Esophagus (tissue), 2 donors: ENCODE measurements at regions not wholly inside any gene's neighbourhood (a gene's known extent, or its start where the extent isn't known, plus 50 kb on each side); places are given as distances from the start of the nearest gene placed in this dataset.
"Not testable (repeated sequence)": the region's sequence is repeated elsewhere in the genome, so short reads cannot be mapped to it uniquely, and the experiment has no call there.

Experiments used
- H3K27ac ChIP-seq, 2 donors: one replicate each; pipeline ENCODE4 v1.5.1; 2013; ENCODE audit warnings: low read depth in 2 of 2, mild to moderate bottlenecking in 2 of 2, inconsistent platforms in 1 of 2, low read length in 1 of 2, moderate library complexity in 1 of 2
- H3K27me3 ChIP-seq, 2 donors: one replicate each; pipeline ENCODE4 v1.6.1; 2013; ENCODE audit warnings: low read length in 2 of 2, control low read depth in 1 of 2, mild to moderate bottlenecking in 1 of 2; ENCODE audit not compliant: insufficient read depth in 2 of 2, control insufficient read depth in 1 of 2
- H3K36me3 ChIP-seq, 2 donors: one replicate each; pipeline ENCODE4 v1.6.1; 2013; ENCODE audit warnings: low read length in 1 of 2; ENCODE audit not compliant: control insufficient read depth in 2 of 2, insufficient read depth in 2 of 2
- H3K4me1 ChIP-seq, 2 donors: one replicate each; pipeline ENCODE4 v1.6.1; 2013; ENCODE audit warnings: low read length in 1 of 2; ENCODE audit not compliant: control insufficient read depth in 2 of 2, insufficient read depth in 2 of 2
- H3K4me3 ChIP-seq, 2 donors: one replicate each; pipeline ENCODE4 v1.5.1; 2013; ENCODE audit warnings: low read length in 2 of 2, mild to moderate bottlenecking in 2 of 2, low read depth in 1 of 2, moderate library complexity in 1 of 2
- H3K9me3 ChIP-seq, 2 donors: one replicate each; pipeline ENCODE4 v1.6.1; 2013; ENCODE audit warnings: mild to moderate bottlenecking in 2 of 2, low read depth in 1 of 2, low read length in 1 of 2, moderate library complexity in 1 of 2; ENCODE audit not compliant: control insufficient read depth in 2 of 2, insufficient read depth in 1 of 2
- WGBS, 2 donors: extraction: QIAGEN DNeasy Blood & Tissue Kit; methylation state at CpG; one replicate each; pipeline ENCODE4 v1.1.7; 2013; 5-methylcytosine and 5-hydroxymethylcytosine counted together
- donor health status: healthy with polysubstance abuse.
- donor health status: Bipolar disorder and iron deficiency.

DNA sequence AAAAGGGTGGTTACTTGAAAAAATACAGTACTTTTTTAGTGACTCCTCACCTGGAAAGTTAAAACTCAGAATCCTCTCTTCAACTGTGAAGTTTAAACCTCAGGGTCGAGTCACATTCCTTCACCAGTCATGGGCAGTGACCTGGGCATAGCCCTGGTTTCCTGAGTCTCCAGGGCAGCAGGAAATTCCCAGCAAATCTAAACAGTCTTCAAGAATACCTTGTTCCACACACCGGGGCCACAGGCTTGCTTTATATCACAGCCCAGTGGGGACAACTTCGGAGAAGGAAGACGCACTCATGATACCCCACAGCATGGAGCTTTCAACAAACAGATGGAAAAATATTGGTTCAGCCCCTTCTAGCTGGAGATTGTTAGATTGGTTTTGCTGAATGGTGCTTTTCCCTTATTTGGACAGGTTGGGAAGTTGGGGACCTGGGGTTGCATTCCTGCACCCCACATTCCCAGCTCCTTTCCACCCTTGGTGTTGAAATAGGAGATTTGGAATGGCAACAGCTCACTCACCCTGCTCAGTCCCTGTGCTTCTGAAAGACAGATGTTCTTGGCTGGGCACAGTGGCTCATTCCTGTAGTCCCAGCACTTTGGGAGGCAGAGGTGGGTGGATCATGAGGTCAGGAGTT is 113.0 kb upstream of the TMEM170B start:
- no peaks in the 10 kb centered on the region for H3K27me3 ChIP-seq
- 70% methylated on average over 4 of the region's 4 CpGs for WGBS, 2 donors
- H3K36me3 ChIP-seq, result no peaks in the 10 kb centered on the region
- no peak overlapping the region for H3K27ac ChIP-seq
- H3K4me3 ChIP-seq, result no peak overlapping the region
- H3K9me3 ChIP-seq, result no peaks in the 10 kb centered on the region
- peaks cover 0 to 1% of the 10 kb centered on the region in 2 donors for H3K4me1 ChIP-seq

DNA sequence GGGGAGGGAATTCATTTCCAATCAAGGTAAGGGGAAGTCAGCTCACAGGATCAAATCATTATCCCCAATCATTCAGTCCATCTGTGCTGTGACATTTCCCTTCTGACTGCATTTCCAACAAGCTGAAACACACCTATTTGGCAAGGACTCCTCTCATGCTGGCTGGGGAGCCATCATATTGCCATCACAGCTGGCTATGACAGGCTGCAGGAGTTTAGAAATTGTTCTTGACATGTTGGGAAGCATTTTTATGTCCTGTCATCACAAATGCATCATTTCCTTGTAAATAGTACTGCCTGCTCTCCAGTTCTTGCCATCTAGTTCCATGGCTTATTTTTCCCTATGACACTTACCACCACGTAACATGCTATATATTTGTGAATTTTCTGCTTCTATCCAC is 113.9 kb upstream of the TMEM170B start:
- Histone ChIP-seq H3K27me3 (no peaks in the 10 kb centered on the region), H3K9me3 (no peaks in the 10 kb centered on the region), H3K4me1 (peaks cover 0 to 2% of the 10 kb centered on the region in 2 donors), H3K27ac (no peak overlapping the region), H3K4me3 (no peak overlapping the region), H3K36me3 (no peaks in the 10 kb centered on the region)
- 90 to 94% methylated on average over 1 of the region's 1 CpG for WGBS, 2 donors

DNA sequence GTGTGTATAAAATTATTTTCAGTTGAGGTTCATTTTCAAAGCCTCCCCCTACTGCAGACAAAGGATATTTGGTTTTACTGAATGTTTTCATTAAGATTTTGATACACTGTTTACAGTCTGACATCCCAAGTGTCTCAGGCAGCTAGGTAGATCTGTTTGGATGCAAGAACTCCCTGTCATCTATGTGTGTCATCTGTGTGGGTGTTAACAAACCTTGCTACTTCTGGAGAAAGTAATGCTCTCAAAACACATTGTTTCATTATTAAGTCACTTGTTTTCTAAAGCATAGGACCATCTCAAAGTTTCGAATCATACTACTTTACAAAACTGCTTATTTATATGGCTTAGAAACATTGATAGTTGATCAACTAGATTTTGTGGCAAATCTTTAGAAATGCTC is 114.5 kb upstream of the TMEM170B start:
- WGBS, 2 donors, result 73 to 80% methylated on average over 1 of the region's 1 CpG
- no peaks in the 10 kb centered on the region for H3K9me3 ChIP-seq
- H3K27me3 ChIP-seq, result no peaks in the 10 kb centered on the region
- no peak overlapping the region for H3K4me3 ChIP-seq
- no peaks in the 10 kb centered on the region for H3K36me3 ChIP-seq
- peaks cover 0 to 2% of the 10 kb centered on the region in 2 donors for H3K4me1 ChIP-seq
- no peak overlapping the region for H3K27ac ChIP-seq

DNA sequence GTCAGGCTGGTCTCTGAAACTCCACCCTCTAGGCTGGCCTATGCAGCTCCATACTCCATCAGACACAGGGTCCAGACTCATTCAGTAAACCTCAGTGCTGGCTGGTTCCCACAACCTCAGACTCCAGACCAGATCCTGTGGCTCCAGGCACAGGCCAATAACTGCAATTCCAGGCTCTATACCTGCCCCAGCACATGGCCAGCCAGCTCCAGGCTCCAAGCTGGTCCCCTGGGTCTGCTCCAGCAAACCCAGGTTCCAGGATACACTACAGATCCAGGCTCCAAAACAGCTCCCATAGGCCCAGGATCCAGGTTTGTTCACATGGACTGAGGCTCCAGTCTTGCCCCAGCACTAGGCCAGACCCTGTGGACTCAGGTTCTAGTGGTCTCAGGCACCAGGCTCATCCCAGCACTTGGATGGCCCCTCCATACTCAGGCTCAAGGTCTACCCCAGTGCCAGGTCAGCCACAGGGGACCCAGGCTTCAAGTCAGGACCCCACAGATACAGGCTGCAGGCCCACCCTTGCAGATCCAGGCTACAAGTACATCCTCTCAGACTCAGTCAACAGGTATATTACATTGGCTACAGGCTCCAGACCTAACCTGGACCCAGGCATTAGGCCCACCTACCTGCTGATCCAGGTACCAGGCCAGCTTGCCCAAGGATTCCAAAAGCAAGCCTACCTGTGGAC is 117.6 kb upstream of the TMEM170B start:
- peaks cover 0 to 2% of the 10 kb centered on the region in 2 donors for H3K9me3 ChIP-seq
- no peaks in the 10 kb centered on the region for H3K36me3 ChIP-seq
- H3K27me3 ChIP-seq, result no peaks in the 10 kb centered on the region
- H3K27ac ChIP-seq, result no peak overlapping the region
- H3K4me1 ChIP-seq, result peaks cover 0 to 2% of the 10 kb centered on the region in 2 donors
- no peak overlapping the region for H3K4me3 ChIP-seq

DNA sequence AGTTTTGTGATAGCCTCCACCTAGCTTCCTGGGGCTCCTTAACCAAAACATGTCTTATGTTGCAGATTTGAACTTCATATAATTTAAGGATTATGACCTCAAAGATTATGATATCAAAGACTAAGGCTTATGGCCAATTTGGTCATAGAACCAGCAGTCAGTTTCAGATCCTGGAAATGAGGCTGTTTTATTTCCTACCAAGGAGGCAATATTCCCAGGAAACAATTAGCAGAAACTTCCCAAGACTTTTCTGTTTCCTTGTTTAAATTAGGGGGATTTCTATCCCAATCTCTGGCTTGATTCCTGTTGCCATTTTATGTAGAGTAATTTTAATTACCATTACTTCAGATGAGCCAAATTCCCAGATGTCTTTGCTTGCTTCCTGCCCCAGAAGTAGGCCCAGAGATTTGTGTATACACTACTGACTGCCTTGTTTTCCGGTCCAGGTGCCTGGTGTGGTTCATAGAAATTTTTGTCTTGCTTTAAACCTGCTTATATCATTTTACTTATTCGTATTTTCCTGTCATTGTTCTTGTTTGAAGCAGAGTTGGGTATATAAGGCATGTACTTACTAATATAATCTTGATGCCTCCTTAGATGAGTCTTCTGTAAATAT is 119.2 kb upstream of the TMEM170B start:
- Histone ChIP-seq H3K4me3 (no peak overlapping the region), H3K36me3 (no peaks in the 10 kb centered on the region), H3K4me1 (peaks cover 0 to 2% of the 10 kb centered on the region in 2 donors), H3K27me3 (no peaks in the 10 kb centered on the region), H3K27ac (no peak overlapping the region), H3K9me3 (peaks cover 0 to 2% of the 10 kb centered on the region in 2 donors)
- WGBS, 2 donors, result 77 to 81% methylated on average over 2 of the region's 2 CpGs

DNA sequence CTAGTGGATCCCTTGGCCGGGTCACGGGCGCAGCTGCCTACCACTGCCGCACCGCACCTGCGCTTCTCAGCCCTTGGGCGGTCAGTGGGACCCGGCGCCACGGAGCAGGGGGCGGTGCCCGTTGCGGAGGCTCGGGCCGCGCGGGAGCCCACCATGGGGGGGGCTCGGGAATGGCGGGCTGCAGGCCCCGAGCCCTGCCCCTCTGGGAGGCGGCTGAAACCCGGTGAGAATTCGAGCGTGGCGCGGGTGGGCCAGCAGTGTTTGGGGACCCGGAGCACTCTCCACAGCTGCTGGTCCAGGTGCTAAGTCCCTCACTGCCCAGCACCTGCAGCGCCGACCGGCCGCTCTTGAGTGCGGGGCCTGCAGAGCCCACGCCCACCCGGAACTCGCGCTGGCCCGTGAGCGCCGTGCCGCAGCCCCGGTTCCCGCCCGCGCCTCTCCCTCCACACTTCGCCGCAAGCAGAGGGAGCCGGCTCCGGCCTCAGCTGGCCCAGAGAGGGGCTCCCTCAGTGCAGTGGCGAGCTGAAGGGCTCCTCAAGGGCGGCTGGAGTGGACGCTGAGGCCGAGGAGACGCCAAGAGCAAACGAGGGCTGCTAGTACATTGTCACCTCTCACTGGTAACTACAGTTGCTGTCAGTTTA is 120.5 kb upstream of the TMEM170B start:
- Histone ChIP-seq H3K4me1 (peaks cover 0 to 2% of the 10 kb centered on the region in 2 donors), H3K36me3 (no peaks in the 10 kb centered on the region), H3K4me3 (no peak overlapping the region), H3K9me3 (peaks cover 0 to 2% of the 10 kb centered on the region in 2 donors), H3K27me3 (no peaks in the 10 kb centered on the region), H3K27ac (no peak overlapping the region)
- WGBS, 2 donors, result 95 to 96% methylated on average over 47 to 54 of the region's 54 CpGs

DNA sequence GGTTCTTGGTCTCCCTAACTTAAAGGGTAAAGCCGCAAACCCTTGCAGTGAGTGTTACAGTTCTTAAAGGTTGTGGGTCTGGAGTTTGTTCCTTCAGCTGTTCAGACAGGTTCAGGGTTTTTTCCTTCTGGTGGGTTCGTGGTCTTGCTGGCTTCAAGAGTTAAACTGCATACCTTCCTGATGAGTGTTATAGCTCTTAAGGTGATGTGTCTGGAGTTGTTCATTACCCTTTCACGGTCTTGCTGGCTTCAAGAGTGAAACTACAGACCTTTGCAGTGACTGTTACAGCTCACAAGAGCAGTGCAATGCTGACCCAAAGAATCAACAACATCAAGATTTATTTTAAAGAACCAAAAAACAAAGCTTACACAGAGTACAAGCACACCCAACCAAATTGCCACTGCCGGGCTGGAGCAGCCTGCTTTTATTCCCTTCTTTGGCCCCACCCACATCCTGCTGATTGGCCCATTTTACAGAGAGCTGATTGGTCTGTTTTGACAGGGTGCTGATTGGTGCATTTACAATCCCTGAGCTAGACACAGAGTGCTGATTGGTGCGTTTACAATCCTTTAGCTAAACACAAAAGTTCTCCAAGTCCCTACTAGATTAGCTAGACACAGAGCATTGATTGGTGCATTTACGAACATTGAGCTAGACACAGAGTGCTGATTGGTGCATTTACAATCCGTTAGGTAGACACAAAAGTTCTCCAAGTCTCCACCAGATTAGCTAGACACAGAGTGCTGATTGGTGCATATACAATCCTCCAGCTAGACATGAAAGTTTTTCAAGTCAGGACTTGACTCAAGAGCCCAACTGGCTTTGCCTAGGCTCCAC is 121.2 kb upstream of the TMEM170B start:
- not testable (repeated sequence) for H3K27ac ChIP-seq, H3K4me1 ChIP-seq, H3K9me3 ChIP-seq, H3K27me3 ChIP-seq, H3K4me3 ChIP-seq, H3K36me3 ChIP-seq
- WGBS, 2 donors, result 81 to 82% methylated on average over 7 of the region's 7 CpGs

DNA sequence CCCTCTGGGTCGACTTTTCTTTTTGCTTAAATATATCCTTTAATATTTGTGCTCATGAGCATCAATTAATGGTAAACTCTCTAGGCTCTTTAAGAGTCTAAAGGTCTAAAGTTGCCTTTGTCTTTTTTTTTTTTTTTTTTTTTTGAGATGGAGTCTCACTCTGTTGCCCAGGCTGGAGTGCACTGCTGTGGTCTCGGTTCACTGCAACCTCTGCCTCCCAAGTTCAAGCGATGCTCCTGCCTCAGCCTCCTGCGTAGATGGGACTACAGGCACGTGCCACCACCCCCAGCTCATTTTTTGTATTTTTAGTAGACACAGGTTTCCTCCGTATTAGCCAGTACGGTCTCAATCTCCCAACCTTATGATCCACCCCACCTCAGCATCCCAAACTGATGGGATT is 122.0 kb upstream of the TMEM170B start:
- WGBS, 2 donors, result 98% methylated on average over 7 of the region's 7 CpGs
- Histone ChIP-seq H3K27ac (no peak overlapping the region), H3K27me3 (no peaks in the 10 kb centered on the region), H3K4me1 (peaks cover 0 to 2% of the 10 kb centered on the region in 2 donors), H3K9me3 (peaks cover 0 to 2% of the 10 kb centered on the region in 2 donors), H3K36me3 (no peaks in the 10 kb centered on the region), H3K4me3 (no peak overlapping the region)
